ENCODE measurements at regions not wholly inside any gene's neighbourhood (a gene's known extent, or its start where the extent isn't known, plus 50 kb on each side); places are given as distances from the start of the nearest gene placed in this dataset.

GRCh38 chr6:15793288-15793687, 130.5 kb upstream of the DTNBP1 start:
- no peak for DNase-seq

GRCh38 chr6:15792842-15793241, 130.0 kb upstream of the DTNBP1 start:
- no peak for DNase-seq

GRCh38 chr6:15791448-15792181, 128.8 kb upstream of the DTNBP1 start:
- no peak for DNase-seq

- no peak for DNase-seq
Measured at GRCh38 chr6:15790116-15790515, 127.3 kb upstream of the DTNBP1 start.

- DNase-seq: no peak
Measured at GRCh38 chr6:15786846-15787245, 124.0 kb upstream of the DTNBP1 start.

- no peak for DNase-seq
Measured at GRCh38 chr6:15783484-15783883, 120.7 kb upstream of the DTNBP1 start.

- DNase-seq: no peak
Measured at GRCh38 chr6:15781890-15782289, 119.1 kb upstream of the DTNBP1 start.

- DNase-seq: no peak
Measured at GRCh38 chr6:15781333-15781732, 118.5 kb upstream of the DTNBP1 start.

- DNase-seq: no peak
Measured at GRCh38 chr6:15780437-15780836, 117.6 kb upstream of the DTNBP1 start.

- DNase-seq: no peak
Measured at GRCh38 chr6:15779726-15780125, 116.9 kb upstream of the DTNBP1 start.

- DNase-seq: no peak
Measured at GRCh38 chr6:15776458-15776980, 113.7 kb upstream of the DTNBP1 start.

- no peak for DNase-seq
Measured at GRCh38 chr6:15775741-15776140, 112.9 kb upstream of the DTNBP1 start.

- DNase-seq: no peak
Measured at GRCh38 chr6:15775076-15775634, 112.3 kb upstream of the DTNBP1 start.

GRCh38 chr6:15773806-15774410, 111.1 kb upstream of the DTNBP1 start:
- DNase-seq: no peak

- no peak for DNase-seq
Measured at GRCh38 chr6:15770347-15771143, 107.7 kb upstream of the DTNBP1 start.

GRCh38 chr6:15769511-15770018, 106.7 kb upstream of the DTNBP1 start:
- no peak for DNase-seq

GRCh38 chr6:15768999-15769398, 106.2 kb upstream of the DTNBP1 start:
- no peak for DNase-seq

GRCh38 chr6:15763837-15764236, 101.0 kb upstream of the DTNBP1 start:
- DNase-seq: no peak

GRCh38 chr6:15763364-15763763, 100.5 kb upstream of the DTNBP1 start:
- no peak for DNase-seq

- DNase-seq: no peak
Measured at GRCh38 chr6:15761045-15761502, 98.2 kb upstream of the DTNBP1 start.

- no peak for DNase-seq
Measured at GRCh38 chr6:15758631-15759215, 95.9 kb upstream of the DTNBP1 start.

- no peak for DNase-seq
Measured at GRCh38 chr6:15755526-15755925, 92.7 kb upstream of the DTNBP1 start.

GRCh38 chr6:15754706-15755079, 91.9 kb upstream of the DTNBP1 start:
- DNase-seq: no peak

All from NCI-H1436 (cell line).